ENCODE measurements at regions not wholly inside any gene's neighbourhood (a gene's known extent, or its start where the extent isn't known, plus 50 kb on each side); places are given as distances from the start of the nearest gene placed in this dataset.

GRCh38 chr12:13539051-13539450 lies 342.5 kb downstream of the EMP1 start:
- no peaks in the 10 kb centered on the region for H3K27me3 ChIP-seq (ENCODE audit: control insufficient read depth, insufficient read depth, low read length)
- no peaks in the 10 kb centered on the region for H3K9me3 ChIP-seq (ENCODE audit: control insufficient read depth in 2 of 3, insufficient read depth in 1 of 3, low read length in 3 of 3)
- H3K4me3 ChIP-seq (ENCODE audit: low read length in 3 of 3), result no peak overlapping the region
- no peak overlapping the region for H3K27ac ChIP-seq (ENCODE audit: low read depth in 2 of 2, low read length in 2 of 2)
- FAIRE-seq (no peak), DNase-seq (no peak)
- intact Hi-C loops (cut with DNase I), result no loop called here
- TF ChIP-seq, protein P1, sequence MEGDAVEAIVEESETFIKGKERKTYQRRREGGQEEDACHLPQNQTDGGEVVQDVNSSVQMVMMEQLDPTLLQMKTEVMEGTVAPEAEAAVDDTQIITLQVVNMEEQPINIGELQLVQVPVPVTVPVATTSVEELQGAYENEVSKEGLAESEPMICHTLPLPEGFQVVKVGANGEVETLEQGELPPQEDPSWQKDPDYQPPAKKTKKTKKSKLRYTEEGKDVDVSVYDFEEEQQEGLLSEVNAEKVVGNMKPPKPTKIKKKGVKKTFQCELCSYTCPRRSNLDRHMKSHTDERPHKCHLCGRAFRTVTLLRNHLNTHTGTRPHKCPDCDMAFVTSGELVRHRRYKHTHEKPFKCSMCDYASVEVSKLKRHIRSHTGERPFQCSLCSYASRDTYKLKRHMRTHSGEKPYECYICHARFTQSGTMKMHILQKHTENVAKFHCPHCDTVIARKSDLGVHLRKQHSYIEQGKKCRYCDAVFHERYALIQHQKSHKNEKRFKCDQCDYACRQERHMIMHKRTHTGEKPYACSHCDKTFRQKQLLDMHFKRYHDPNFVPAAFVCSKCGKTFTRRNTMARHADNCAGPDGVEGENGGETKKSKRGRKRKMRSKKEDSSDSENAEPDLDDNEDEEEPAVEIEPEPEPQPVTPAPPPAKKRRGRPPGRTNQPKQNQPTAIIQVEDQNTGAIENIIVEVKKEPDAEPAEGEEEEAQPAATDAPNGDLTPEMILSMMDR (IDR thresholded peaks at IDR 0.05; ENCODE audit: borderline replicate concordance, extremely low read depth, insufficient read depth), result no peak
- no peaks in the 10 kb centered on the region for H3K4me1 ChIP-seq (ENCODE audit: control insufficient read depth in 2 of 3, insufficient read depth in 2 of 3, low read depth in 1 of 3, low read length in 3 of 3)
- H3K36me3 ChIP-seq (ENCODE audit: control insufficient read depth in 2 of 3, insufficient read depth in 3 of 3, low read length in 3 of 3), result no peaks in the 10 kb centered on the region
- H3K9ac ChIP-seq (ENCODE audit: low read length in 3 of 3), result no peak overlapping the region

DNA sequence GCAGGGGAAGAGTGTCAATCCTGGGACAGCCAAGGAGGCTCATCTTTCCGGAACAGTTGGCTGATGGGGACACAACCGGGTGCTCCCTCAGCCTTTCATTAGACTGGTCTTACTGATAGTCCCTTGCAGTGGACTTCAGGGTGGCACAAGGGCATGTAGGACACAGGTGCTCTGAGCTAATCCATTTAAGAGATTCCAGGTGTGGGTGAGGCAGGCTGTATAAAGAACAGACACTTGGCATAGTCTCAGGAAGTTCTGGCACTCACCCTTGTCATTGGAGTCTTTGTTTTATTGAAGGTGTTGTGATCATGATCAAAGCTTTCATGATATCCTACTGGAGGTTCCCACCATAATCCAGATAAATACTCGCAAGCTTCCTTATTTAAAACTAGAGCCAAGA lies 341.6 kb downstream of the EMP1 start:
- Histone ChIP-seq H3K9ac (ENCODE audit: low read length in 3 of 3) (no peak overlapping the region), H3K9me3 (ENCODE audit: control insufficient read depth in 2 of 3, insufficient read depth in 1 of 3, low read length in 3 of 3) (no peaks in the 10 kb centered on the region), H3K27me3 (ENCODE audit: control insufficient read depth, insufficient read depth, low read length) (no peaks in the 10 kb centered on the region), H3K4me1 (ENCODE audit: control insufficient read depth in 2 of 3, insufficient read depth in 2 of 3, low read depth in 1 of 3, low read length in 3 of 3) (no peaks in the 10 kb centered on the region), H3K4me3 (ENCODE audit: low read length in 3 of 3) (no peak overlapping the region), H3K36me3 (ENCODE audit: control insufficient read depth in 2 of 3, insufficient read depth in 3 of 3, low read length in 3 of 3) (no peaks in the 10 kb centered on the region), H3K27ac (ENCODE audit: low read depth in 2 of 2, low read length in 2 of 2) (no peak overlapping the region)
- DNase-seq (no peak), FAIRE-seq (no peak)
- TF ChIP-seq, protein P1 (IDR thresholded peaks at IDR 0.05; ENCODE audit: borderline replicate concordance, extremely low read depth, insufficient read depth), result no peak
- intact Hi-C loops (cut with DNase I), result no loop called here

- intact Hi-C loops (cut with DNase I), result no loop called here
- H3K36me3 ChIP-seq (ENCODE audit: control insufficient read depth in 2 of 3, insufficient read depth in 3 of 3, low read length in 3 of 3), result no peaks in the 10 kb centered on the region
- H3K27me3 ChIP-seq (ENCODE audit: control insufficient read depth, insufficient read depth, low read length), result no peaks in the 10 kb centered on the region
- DNase-seq, result no peak
- TF ChIP-seq, protein P1 (IDR thresholded peaks at IDR 0.05; ENCODE audit: borderline replicate concordance, extremely low read depth, insufficient read depth), result no peak
- no peaks in the 10 kb centered on the region for H3K4me1 ChIP-seq (ENCODE audit: control insufficient read depth in 2 of 3, insufficient read depth in 2 of 3, low read depth in 1 of 3, low read length in 3 of 3)
- no peak overlapping the region for H3K27ac ChIP-seq (ENCODE audit: low read depth in 2 of 2, low read length in 2 of 2)
- no peaks in the 10 kb centered on the region for H3K9me3 ChIP-seq (ENCODE audit: control insufficient read depth in 2 of 3, insufficient read depth in 1 of 3, low read length in 3 of 3)
- H3K4me3 ChIP-seq (ENCODE audit: low read length in 3 of 3), result no peak overlapping the region
- FAIRE-seq, result no peak
- H3K9ac ChIP-seq (ENCODE audit: low read length in 3 of 3), result no peak overlapping the region
Observed at GRCh38 chr12:13537623-13538022, 341.1 kb downstream of the EMP1 start.

DNA sequence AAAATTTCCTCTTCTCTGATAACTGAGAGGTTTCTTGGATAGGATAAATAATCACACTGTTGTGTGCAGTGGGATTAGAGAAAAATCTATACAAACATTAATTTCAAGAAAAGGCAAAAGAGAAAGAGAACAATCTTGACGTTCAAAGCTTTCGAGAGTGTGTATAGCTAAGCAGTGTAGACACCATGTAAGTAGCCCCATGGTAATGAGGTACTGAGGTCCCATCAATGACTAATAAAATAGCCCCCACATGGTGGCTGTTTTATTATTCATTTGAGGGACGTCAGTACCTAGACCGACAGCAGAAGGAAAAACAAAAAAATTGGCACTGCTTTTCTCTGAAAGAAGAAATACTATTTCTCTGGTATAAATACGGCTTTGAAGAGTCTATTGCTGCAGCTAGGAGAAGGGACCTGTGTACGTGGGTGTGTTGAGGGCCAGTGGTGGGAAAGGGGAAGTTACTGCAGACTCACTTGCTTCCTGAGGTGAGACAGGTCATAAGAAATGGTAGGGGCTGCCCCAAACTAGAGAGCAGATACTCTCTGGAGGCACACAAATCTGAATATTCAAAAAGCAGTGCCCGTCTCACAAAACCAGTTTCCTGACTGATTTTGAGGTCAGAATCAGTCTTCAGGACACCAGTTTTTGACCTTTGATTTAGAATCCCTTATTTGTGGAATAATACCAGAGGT lies 339.8 kb downstream of the EMP1 start:
- Histone ChIP-seq H3K27me3 (ENCODE audit: control insufficient read depth, insufficient read depth, low read length) (no peaks in the 10 kb centered on the region), H3K4me3 (ENCODE audit: low read length in 3 of 3) (no peak overlapping the region), H3K9ac (ENCODE audit: low read length in 3 of 3) (no peak overlapping the region), H3K36me3 (ENCODE audit: control insufficient read depth in 2 of 3, insufficient read depth in 3 of 3, low read length in 3 of 3) (no peaks in the 10 kb centered on the region), H3K27ac (ENCODE audit: low read depth in 2 of 2, low read length in 2 of 2) (no peak overlapping the region), H3K4me1 (ENCODE audit: control insufficient read depth in 2 of 3, insufficient read depth in 2 of 3, low read depth in 1 of 3, low read length in 3 of 3) (no peaks in the 10 kb centered on the region), H3K9me3 (ENCODE audit: control insufficient read depth in 2 of 3, insufficient read depth in 1 of 3, low read length in 3 of 3) (no peaks in the 10 kb centered on the region)
- FAIRE-seq (no peak), DNase-seq (no peak)
- TF ChIP-seq, protein P1 (IDR thresholded peaks at IDR 0.05; ENCODE audit: borderline replicate concordance, extremely low read depth, insufficient read depth), result no peak
- intact Hi-C loops (cut with DNase I), result no loop called here
